ENCODE measurements at regions not wholly inside any gene's neighbourhood (a gene's known extent, or its start where the extent isn't known, plus 50 kb on each side); places are given as distances from the start of the nearest gene placed in this dataset.

GRCh38 chr1:217025381-217025780, 302.2 kb upstream of the ESRRG start:
- no peak for DNase-seq
- in situ Hi-C loops (cut with MboI; ENCODE audit: low pct_unique_long_range_greater_than_20kb, low sequenced_read_pairs): no loop called here

DNA sequence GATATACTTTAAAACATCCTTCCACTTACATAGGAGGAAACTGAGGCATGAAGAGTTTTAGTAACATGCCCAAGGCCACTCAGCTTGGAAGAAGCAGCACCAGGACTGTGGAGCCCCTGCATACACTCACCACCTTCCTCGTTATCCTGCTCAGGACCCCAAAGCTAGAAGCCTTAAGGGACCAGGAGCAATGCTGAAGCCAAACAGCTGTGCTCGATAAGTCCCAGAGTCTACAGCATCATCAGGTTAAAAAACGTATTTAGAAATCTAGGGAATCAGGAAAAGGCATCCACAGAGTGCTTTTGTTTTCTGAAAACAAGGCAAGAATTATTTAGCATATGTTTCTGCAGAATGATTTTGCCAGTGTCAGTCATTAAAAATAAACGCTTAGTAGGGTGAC, 301.7 kb upstream of the ESRRG start:
- in situ Hi-C loops (cut with MboI; ENCODE audit: low pct_unique_long_range_greater_than_20kb, low sequenced_read_pairs): no loop called here
- DNase-seq: no peak

GRCh38 chr1:217021956-217022355, 298.7 kb upstream of the ESRRG start:
- in situ Hi-C loops (cut with MboI; ENCODE audit: low pct_unique_long_range_greater_than_20kb, low sequenced_read_pairs): no loop called here
- no peak for DNase-seq

DNA sequence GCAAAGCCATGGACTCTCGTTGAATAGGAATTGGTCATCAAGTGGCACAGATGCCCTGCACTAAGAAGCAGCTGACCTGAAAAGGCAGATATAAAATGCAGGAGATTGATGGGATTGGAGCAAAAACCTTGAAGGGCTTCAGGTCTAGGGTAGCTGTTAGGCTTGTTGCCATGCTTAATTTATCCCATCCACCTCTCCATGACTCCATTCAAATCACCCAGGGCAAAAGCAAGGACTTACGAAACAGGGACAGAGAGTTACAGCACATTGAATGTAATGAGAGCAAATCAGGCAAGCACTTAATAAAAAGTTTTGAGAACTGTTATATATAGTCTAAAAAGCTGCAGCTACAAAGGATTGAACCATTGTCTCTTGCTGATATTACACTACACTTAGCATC, 298.2 kb upstream of the ESRRG start:
- in situ Hi-C loops (cut with MboI; ENCODE audit: low pct_unique_long_range_greater_than_20kb, low sequenced_read_pairs): no loop called here

DNA sequence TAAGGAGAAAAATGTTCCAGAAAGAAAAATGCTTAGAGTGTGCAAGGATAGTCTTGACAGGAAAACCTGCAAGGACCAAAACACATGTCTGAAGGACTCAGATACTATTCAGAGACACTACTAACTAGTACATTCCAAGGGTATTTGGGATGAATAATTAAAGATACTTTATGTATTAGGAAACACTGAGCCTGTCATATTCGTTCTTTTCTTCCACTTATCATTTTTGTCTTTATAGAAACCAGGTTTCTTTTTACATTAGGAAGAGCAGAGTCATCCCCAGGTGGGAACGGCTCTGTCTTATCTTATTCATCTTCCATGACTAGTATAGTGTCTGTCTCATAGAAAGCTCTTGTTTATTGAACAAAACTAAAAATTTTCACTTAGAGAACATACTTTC, 296.2 kb upstream of the ESRRG start:
- in situ Hi-C loops (cut with MboI; ENCODE audit: low pct_unique_long_range_greater_than_20kb, low sequenced_read_pairs): no loop called here
- DNase-seq: no peak

More for the DNA sequence above, 298.2 kb upstream of the ESRRG start:
- no peak for DNase-seq

- DNase-seq: no peak
- in situ Hi-C loops (cut with MboI; ENCODE audit: low pct_unique_long_range_greater_than_20kb, low sequenced_read_pairs): no loop called here
Measured at GRCh38 chr1:217018648-217019047, 295.4 kb upstream of the ESRRG start.

DNA sequence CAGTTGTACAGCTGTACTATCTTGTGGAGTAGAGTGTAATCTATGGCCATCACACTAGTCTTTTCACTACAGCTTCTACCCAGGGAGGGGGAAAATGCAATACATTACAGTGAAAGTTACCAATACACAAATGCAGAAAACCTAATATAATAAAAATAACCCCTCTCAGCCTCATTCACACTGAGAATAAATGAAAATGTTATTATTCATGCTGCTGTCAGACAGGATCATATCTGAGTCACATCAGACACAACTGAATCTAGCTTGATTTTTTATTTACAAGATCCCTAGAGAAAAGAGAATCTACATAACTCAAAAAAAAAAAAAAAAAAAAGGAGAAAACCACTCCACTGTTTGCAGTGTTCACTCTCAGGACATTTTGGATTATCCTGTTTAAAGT, 293.9 kb upstream of the ESRRG start:
- DNase-seq: no peak
- in situ Hi-C loops (cut with MboI; ENCODE audit: low pct_unique_long_range_greater_than_20kb, low sequenced_read_pairs): no loop called here

- in situ Hi-C loops (cut with MboI; ENCODE audit: low pct_unique_long_range_greater_than_20kb, low sequenced_read_pairs): no loop called here
- no peak for DNase-seq
Measured at GRCh38 chr1:217014066-217014465, 290.8 kb upstream of the ESRRG start.

DNA sequence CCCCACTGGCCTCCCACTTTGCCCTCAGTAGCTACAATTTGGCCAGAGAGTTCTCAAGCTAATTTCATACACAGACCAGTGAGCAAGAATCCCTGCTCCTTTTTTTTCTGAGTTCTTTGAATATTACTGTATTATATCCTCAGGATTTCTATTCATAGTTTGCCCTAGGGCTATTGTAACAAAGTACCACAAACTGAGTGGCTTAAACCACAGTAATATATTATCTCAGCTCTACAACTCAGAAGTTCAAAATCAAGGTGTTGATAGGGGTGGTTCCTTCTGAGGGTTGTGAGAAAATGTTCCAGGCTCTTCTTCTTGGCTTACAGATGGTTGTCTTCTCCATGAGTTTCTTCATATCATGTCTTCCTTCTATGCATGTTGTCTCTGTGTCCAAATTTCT, 289.4 kb upstream of the ESRRG start:
- no peak for DNase-seq
- in situ Hi-C loops (cut with MboI; ENCODE audit: low pct_unique_long_range_greater_than_20kb, low sequenced_read_pairs): no loop called here

- in situ Hi-C loops (cut with MboI; ENCODE audit: low pct_unique_long_range_greater_than_20kb, low sequenced_read_pairs): no loop called here
- no peak for DNase-seq
Measured at GRCh38 chr1:217011097-217011496, 287.9 kb upstream of the ESRRG start.

- in situ Hi-C loops (cut with MboI; ENCODE audit: low pct_unique_long_range_greater_than_20kb, low sequenced_read_pairs): no loop called here
Measured at GRCh38 chr1:217010253-217010652, 287.0 kb upstream of the ESRRG start.

DNA sequence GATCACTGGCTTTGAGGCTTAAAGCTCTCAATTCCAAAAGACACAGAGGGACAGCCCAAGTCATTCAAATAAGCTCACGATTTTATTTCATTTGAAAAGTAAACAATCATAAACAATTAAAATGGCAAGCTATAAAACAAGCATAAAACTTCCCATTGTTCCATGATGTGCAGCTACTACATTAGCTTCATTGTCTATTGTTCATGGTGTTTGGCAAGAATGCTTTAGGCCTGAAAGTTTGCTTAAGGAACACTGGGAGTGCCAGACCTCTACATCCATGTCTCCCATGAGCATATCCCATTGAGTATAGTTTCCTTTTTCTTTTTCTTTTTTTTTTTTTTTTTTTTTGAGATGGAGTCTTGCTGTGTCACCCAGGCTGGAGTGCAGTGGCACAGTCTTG, 286.1 kb upstream of the ESRRG start:
- in situ Hi-C loops (cut with MboI; ENCODE audit: low pct_unique_long_range_greater_than_20kb, low sequenced_read_pairs): no loop called here
- no peak for DNase-seq

More at GRCh38 chr1:217010253-217010652, 287.0 kb upstream of the ESRRG start:
- DNase-seq: no peak

- in situ Hi-C loops (cut with MboI; ENCODE audit: low pct_unique_long_range_greater_than_20kb, low sequenced_read_pairs): no loop called here
- DNase-seq: no peak
Measured at GRCh38 chr1:217004776-217005436, 281.7 kb upstream of the ESRRG start.

DNA sequence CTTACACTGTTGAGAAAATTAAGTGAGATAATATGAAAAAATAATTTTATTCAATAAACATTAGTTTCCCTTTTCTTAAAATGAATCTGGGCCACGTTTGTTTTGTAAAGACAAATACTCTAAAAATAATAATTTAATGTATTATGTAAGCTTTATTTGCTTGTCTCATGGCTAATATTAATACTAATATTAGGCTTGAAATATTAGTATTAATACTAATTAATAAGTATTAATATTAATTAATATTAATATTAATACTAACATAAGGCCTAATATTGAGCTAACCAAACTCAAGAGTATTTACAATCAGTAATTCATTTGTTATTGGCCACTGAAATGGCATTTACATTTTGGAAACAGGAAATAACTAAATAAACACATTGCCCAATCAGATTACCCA, 280.1 kb upstream of the ESRRG start:
- no peak for DNase-seq
- in situ Hi-C loops (cut with MboI; ENCODE audit: low pct_unique_long_range_greater_than_20kb, low sequenced_read_pairs): no loop called here

DNA sequence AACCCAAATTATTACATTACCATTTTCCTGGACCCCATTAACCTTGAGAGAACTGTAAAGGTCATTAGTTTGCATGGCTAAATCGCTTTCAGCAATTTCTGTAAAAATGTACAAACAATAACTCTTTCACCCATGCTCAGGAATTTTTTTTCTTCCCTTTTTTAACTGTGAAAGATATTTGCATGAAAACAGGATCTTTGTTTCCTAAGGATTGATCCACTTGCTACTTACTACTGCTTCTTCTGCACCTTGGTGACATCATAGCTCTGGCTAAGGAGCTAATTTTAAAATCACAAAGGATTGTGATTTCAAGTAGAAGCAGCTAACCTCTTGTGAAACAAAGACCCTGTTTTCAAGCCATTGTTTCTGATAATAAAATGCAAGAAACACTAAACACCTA, 274.6 kb upstream of the ESRRG start:
- no peak for DNase-seq
- in situ Hi-C loops (cut with MboI; ENCODE audit: low pct_unique_long_range_greater_than_20kb, low sequenced_read_pairs): no loop called here

DNA sequence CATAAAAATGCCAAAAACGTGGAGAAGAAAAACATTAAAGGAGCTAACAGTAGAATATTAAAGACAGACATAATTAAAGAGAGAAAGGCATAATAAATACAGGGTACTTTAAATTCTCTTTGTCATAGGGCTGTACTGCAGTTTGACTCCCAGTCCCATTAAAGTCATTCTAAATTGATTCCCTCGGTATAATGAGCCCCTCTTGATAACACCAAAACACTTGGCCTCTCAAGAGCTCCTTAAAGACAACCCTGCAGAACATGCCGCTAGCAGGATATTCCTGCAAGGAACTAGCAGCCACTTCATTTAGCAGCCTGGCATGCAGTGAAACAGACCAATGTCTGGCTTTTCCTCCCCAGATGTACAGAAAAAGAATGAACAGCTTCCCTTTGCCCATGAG, 273.8 kb upstream of the ESRRG start:
- DNase-seq: no peak
- in situ Hi-C loops (cut with MboI; ENCODE audit: low pct_unique_long_range_greater_than_20kb, low sequenced_read_pairs): no loop called here

GRCh38 chr1:216984536-216984935, 261.3 kb upstream of the ESRRG start:
- in situ Hi-C loops (cut with MboI; ENCODE audit: low pct_unique_long_range_greater_than_20kb, low sequenced_read_pairs): no loop called here

GRCh38 chr1:216983823-216984222, 260.6 kb upstream of the ESRRG start:
- DNase-seq: no peak
- in situ Hi-C loops (cut with MboI; ENCODE audit: low pct_unique_long_range_greater_than_20kb, low sequenced_read_pairs): no loop called here

More at GRCh38 chr1:216984536-216984935, 261.3 kb upstream of the ESRRG start:
- DNase-seq: no peak

GRCh38 chr1:216961516-216961915, 238.3 kb upstream of the ESRRG start:
- no peak for DNase-seq
- in situ Hi-C loops (cut with MboI; ENCODE audit: low pct_unique_long_range_greater_than_20kb, low sequenced_read_pairs): no loop called here

DNA sequence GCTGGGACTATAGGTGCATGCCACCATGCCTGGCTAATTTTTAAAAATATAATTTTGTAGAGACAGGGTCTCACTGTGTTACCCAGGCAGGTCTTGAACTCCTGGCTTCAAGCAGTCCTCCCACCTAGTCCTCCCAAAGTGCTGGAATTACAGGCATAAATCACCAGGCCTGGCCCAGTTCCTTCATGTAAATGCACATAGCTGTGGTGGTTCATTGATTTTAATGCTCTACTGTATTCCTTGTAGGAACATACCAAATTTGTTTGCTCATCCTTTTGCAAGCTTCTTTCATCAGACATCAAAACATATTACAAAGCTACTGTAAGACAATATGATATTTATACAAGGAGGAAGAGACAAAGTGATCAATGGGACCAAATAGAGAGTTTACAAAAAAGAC, 237.5 kb upstream of the ESRRG start:
- in situ Hi-C loops (cut with MboI; ENCODE audit: low pct_unique_long_range_greater_than_20kb, low sequenced_read_pairs): no loop called here

DNA sequence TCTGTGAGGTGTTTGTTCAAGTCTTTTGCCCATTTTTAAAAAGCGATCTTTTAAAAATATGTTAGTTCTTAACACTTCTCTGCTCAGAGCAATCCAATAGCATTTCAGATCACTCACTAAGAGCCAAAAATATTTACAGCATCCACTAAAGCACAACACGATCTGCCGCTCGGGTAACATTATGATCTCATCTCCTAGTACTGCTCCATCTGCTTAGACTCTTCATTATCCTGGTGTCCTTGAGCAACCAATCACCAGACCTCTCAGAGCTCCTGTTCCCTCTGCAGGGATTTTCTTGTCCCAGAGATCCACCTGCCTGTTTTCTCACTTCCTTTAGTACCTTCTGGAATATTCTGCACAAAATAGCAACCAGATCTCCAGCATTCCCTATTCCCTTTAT, 235.3 kb upstream of the ESRRG start:
- no peak for DNase-seq
- in situ Hi-C loops (cut with MboI; ENCODE audit: low pct_unique_long_range_greater_than_20kb, low sequenced_read_pairs): no loop called here

More for the DNA sequence above, 237.5 kb upstream of the ESRRG start:
- DNase-seq: no peak

Data from KBM-7 (cell line).